WTC11 (cell line): ENCODE measurements at regions not wholly inside any gene's neighbourhood (a gene's known extent, or its start where the extent isn't known, plus 50 kb on each side); places are given as distances from the start of the nearest gene placed in this dataset.
"Not testable (repeated sequence)": the region's sequence is repeated elsewhere in the genome, so short reads cannot be mapped to it uniquely, and the experiment has no call there.

Experiments used
- ATF2 ChIP-seq: sonication (generic); formaldehyde crosslinking; IDR thresholded peaks from 2 replicates; pipeline ENCODE4 v1.8.1; 2022; ENCODE audit warnings: low read depth, missing genetic modification reagents, borderline replicate concordance
- CTCF ChIP-seq: fragments of 200-600 bp; IDR thresholded peaks from 2 replicates; pipeline ENCODE4 v1.8.0; 2022; ENCODE audit warnings: antibody characterized with exemption
- ELF4 ChIP-seq: sonication (generic); formaldehyde crosslinking; IDR thresholded peaks from 2 replicates; pipeline ENCODE4 v1.8.1; 2022; ENCODE audit warnings: low read depth, mild to moderate bottlenecking, moderate library complexity, missing genetic modification reagents
- FOXP1 ChIP-seq: sonication (generic); formaldehyde crosslinking; IDR thresholded peaks from 2 replicates; pipeline ENCODE4 v1.8.0; 2022; ENCODE audit warnings: missing genetic modification reagents, mild to moderate bottlenecking, moderate library complexity, borderline replicate concordance
- MAX ChIP-seq: sonication (generic); formaldehyde crosslinking; IDR thresholded peaks from 2 replicates; pipeline ENCODE4 v1.8.0; 2022; ENCODE audit warnings: mild to moderate bottlenecking, missing genetic modification reagents
- NFE2L1 ChIP-seq: sonication (generic); formaldehyde crosslinking; IDR thresholded peaks from 2 replicates; pipeline ENCODE4 v1.8.1; 2023; ENCODE audit warnings: missing genetic modification reagents
- SP1 ChIP-seq: sonication (generic); formaldehyde crosslinking; conservative IDR thresholded peaks from 2 replicates; pipeline ENCODE4 v1.8.1; 2022; ENCODE audit warnings: missing genetic modification reagents
- USF1 ChIP-seq: sonication (generic); formaldehyde crosslinking; IDR thresholded peaks from 2 replicates; pipeline ENCODE4 v1.8.0; 2022; ENCODE audit warnings: mild to moderate bottlenecking, missing genetic modification reagents
- USF2 ChIP-seq: sonication (generic); formaldehyde crosslinking; IDR thresholded peaks from 2 replicates; pipeline ENCODE4 v1.8.1; 2023; ENCODE audit warnings: mild to moderate bottlenecking, missing genetic modification reagents, moderate library complexity
- ZBTB21 ChIP-seq: sonication (generic); formaldehyde crosslinking; IDR thresholded peaks from 2 replicates; pipeline ENCODE4 v1.8.1; 2023; ENCODE audit warnings: mild to moderate bottlenecking, missing genetic modification reagents, borderline replicate concordance

- TF ChIP-seq ELF4 (CRISPR knock-in tag); NFE2L1 (CRISPR knock-in tag); CTCF; MAX (CRISPR knock-in tag); FOXP1; USF2; SP1; ZBTB21 (CRISPR knock-in tag); ATF2; USF1 (CRISPR knock-in tag): not testable (repeated sequence)
These were observed 521.3 kb downstream of the TP53TG3F start for GRCh38 chr16:33980736-33981135.
